ENCODE measurements at regions not wholly inside any gene's neighbourhood (a gene's known extent, or its start where the extent isn't known, plus 50 kb on each side); places are given as distances from the start of the nearest gene placed in this dataset.
A peak's percentile ranks its signal among the peaks of the same experiment; 100 is the strongest.
"Not testable (repeated sequence)": the region's sequence is repeated elsewhere in the genome, so short reads cannot be mapped to it uniquely, and the experiment has no call there.

- intact Hi-C loops (cut with DNase I), result no loop called here
- no peak for DNase-seq
- WGBS, 4 donors, result 85 to 92% (median 91%) methylated on average over 2 of the region's 2 CpGs
These were observed 1103.2 kb upstream of the ALCAM start for GRCh38 chr3:104263477-104263876.

GRCh38 chr3:104266219-104266618 lies 1100.5 kb upstream of the ALCAM start:
- H3K4me1 ChIP-seq; H3K9me3 ChIP-seq; intact Hi-C loops (cut with DNase I); H3K4me3 ChIP-seq; H3K27me3 ChIP-seq; DNase-seq; H3K27ac ChIP-seq; H3K36me3 ChIP-seq; ATAC-seq: not testable (repeated sequence)
- WGBS, 4 donors, result 78 to 94% (median 84%) methylated on average over 1 of the region's 1 CpG

More at GRCh38 chr3:104263477-104263876, 1103.2 kb upstream of the ALCAM start:
- Histone ChIP-seq H3K36me3 (no peaks in the 10 kb centered on the region), H3K27me3 (no peaks in the 10 kb centered on the region), H3K4me3 (no peak overlapping the region), H3K27ac (no peak overlapping the region), H3K9me3 (no peaks in the 10 kb centered on the region), H3K4me1 (no peaks in the 10 kb centered on the region)
- TF ChIP-seq, protein P1, sequence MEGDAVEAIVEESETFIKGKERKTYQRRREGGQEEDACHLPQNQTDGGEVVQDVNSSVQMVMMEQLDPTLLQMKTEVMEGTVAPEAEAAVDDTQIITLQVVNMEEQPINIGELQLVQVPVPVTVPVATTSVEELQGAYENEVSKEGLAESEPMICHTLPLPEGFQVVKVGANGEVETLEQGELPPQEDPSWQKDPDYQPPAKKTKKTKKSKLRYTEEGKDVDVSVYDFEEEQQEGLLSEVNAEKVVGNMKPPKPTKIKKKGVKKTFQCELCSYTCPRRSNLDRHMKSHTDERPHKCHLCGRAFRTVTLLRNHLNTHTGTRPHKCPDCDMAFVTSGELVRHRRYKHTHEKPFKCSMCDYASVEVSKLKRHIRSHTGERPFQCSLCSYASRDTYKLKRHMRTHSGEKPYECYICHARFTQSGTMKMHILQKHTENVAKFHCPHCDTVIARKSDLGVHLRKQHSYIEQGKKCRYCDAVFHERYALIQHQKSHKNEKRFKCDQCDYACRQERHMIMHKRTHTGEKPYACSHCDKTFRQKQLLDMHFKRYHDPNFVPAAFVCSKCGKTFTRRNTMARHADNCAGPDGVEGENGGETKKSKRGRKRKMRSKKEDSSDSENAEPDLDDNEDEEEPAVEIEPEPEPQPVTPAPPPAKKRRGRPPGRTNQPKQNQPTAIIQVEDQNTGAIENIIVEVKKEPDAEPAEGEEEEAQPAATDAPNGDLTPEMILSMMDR (IDR thresholded peaks at IDR 0.05), result no peak
- TF ChIP-seq POLR2A (IDR thresholded peaks at IDR 0.05), result no peak
- no peak for ATAC-seq

DNA sequence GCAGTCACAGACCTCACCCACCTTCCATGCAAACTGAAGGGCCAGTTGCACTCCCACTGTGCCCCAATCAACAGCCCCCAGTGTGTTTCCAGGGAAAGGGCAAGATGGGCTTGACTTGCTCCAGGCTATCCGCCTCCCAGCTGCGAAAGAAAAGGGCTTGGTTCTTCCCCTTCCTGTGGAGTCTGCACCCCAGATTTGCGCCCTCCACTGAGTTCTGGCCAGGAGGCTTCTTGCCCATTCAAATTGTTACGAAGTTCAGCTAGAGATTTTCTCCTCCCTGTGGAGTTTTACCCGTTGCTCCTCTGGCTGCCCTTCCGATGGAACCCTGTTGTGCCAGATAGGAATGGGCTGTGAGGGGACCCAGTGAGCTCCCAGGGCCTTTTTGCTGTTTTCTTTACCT lies 1096.9 kb upstream of the ALCAM start:
- no peak for ATAC-seq
- intact Hi-C loops (cut with DNase I), result loop anchor here in 8 of 10 donors (5.0 to 10.0 kb wide), 6 partner anchors 185 to 1255 kb away; partner anchors contain the start of gene ALCAM (in 5 of the 8)
- peaks cover 0 to 10% (median 0%) of the 10 kb centered on the region in 12 donors for H3K9me3 ChIP-seq
- no peak overlapping the region for H3K4me3 ChIP-seq
- H3K27me3 ChIP-seq, result no peaks in the 10 kb centered on the region
- H3K4me1 ChIP-seq, result no peaks in the 10 kb centered on the region
- TF ChIP-seq, protein P1 (IDR thresholded peaks at IDR 0.05), result no peak
- TF ChIP-seq POLR2A (IDR thresholded peaks at IDR 0.05), result no peak
- 68 to 80% (median 75%) methylated on average over 5 to 6 of the region's 6 CpGs for whole genome bisulfite sequencing, 4 donors
- no peak for DNase-seq
- no peaks in the 10 kb centered on the region for H3K36me3 ChIP-seq
- no peak overlapping the region for H3K27ac ChIP-seq

GRCh38 chr3:104273046-104273649 lies 1093.6 kb upstream of the ALCAM start:
- TF ChIP-seq, protein P1 (IDR thresholded peaks at IDR 0.05), result peak; percentile 42 to 78 (median 62)
- no peak for TF ChIP-seq POLR2A (IDR thresholded peaks at IDR 0.05)
- WGBS, 4 donors, result 53 to 65% (median 60%) methylated on average over 4 of the region's 4 CpGs
- no peak overlapping the region for H3K27ac ChIP-seq
- H3K27me3 ChIP-seq, result no peaks in the 10 kb centered on the region
- no peak for ATAC-seq
- intact Hi-C loops (cut with DNase I), result loop anchor here in 8 of 10 donors (2.0 to 10.0 kb wide), 7 partner anchors 182 to 1252 kb away; partner anchors contain the start of gene ALCAM (in 5 of the 8)
- no peaks in the 10 kb centered on the region for H3K4me1 ChIP-seq
- DNase-seq, result no peak
- peaks cover 0 to 28% (median 5%) of the 10 kb centered on the region in 12 donors for H3K9me3 ChIP-seq
- no peak overlapping the region for H3K4me3 ChIP-seq
- H3K36me3 ChIP-seq, result no peaks in the 10 kb centered on the region

DNA sequence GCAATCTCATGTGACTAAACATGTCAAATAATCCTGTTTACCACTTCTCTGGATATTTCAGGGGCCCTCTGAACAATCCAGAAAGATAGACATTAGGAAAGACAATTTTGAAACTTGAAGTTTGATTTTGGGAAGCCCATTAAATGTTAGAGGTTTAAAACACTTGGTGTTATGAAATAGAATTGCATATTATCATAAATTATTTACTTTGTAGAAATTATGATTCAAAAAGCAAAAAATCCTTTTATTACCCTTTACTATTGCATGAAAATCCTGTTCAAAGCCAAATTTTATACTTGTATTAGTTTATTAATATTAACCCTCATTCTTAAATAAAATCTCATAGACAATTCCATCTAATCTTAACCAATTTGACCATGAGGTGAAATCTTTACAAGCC lies 1091.5 kb upstream of the ALCAM start:
- Histone ChIP-seq H3K27ac (no peak overlapping the region), H3K4me1 (no peaks in the 10 kb centered on the region), H3K4me3 (no peak overlapping the region), H3K9me3 (peaks cover 0 to 28% (median 6%) of the 10 kb centered on the region in 12 donors), H3K27me3 (no peaks in the 10 kb centered on the region), H3K36me3 (no peaks in the 10 kb centered on the region)
- intact Hi-C loops (cut with DNase I), result loop anchor here in 8 of 10 donors (10.0 kb wide), 4 partner anchors 180 to 1250 kb away; partner anchors contain the start of gene ALCAM (in 4 of the 8)
- TF ChIP-seq, protein P1 (IDR thresholded peaks at IDR 0.05), result no peak
- no peak for TF ChIP-seq POLR2A (IDR thresholded peaks at IDR 0.05)
- no peak for DNase-seq
- ATAC-seq, result no peak
